HEK293 (cell line): ENCODE measurements at regions not wholly inside any gene's neighbourhood (a gene's known extent, or its start where the extent isn't known, plus 50 kb on each side); places are given as distances from the start of the nearest gene placed in this dataset.

Experiments used
- CTCF ChIA-PET: fragments of 350-600 bp; formaldehyde crosslinking; extraction: SDS; loops from one replicate; lab custom pipeline; 2021; ENCODE audit warnings: antibody characterized with exemption; lab: Yijun Ruan, JAX
- POLR2A ChIA-PET: fragments of 300-600 bp; formaldehyde crosslinking; extraction: SDS; loops from one replicate; lab custom pipeline; 2020; ENCODE audit warnings: antibody characterized with exemption, inconsistent platforms; lab: Yijun Ruan, JAX
- H3K27ac ChIP-seq: fragments of 200-500 bp; sonication (Bioruptor generic); 2 replicates; pipeline ENCODE4 v1.5.1; 2014; ENCODE audit warnings: low read depth, low read length, control low read depth, inconsistent platforms; ENCODE audit errors: extremely low read depth
- H3K36me3 ChIP-seq, 2 experiments: fragments of 200-500 bp in 1 of 2; sonication (Bioruptor generic) in 1 of 2; 1 replicate in 1 of 2; 2 replicates in 1 of 2; pipeline ENCODE4 v1.5.1; 2014 to 2017; ENCODE audit warnings: inconsistent platforms in 2 of 2, low read length in 2 of 2; ENCODE audit not compliant: control insufficient read depth in 2 of 2, insufficient read depth in 1 of 2
- H3K4me1 ChIP-seq: fragments of 200-500 bp; sonication (Bioruptor generic); 2 replicates; pipeline ENCODE4 v1.5.1; 2014; ENCODE audit warnings: mild to moderate bottlenecking, low read length, inconsistent platforms; ENCODE audit not compliant: control insufficient read depth, insufficient read depth
- H3K4me3 ChIP-seq: 2 replicates; pipeline ENCODE4 v1.5.1; 2011; ENCODE audit warnings: low read depth, mild to moderate bottlenecking, control low read depth, low read length, moderate library complexity
- H3K9me3 ChIP-seq: fragments of 200-500 bp; sonication (Bioruptor generic); 2 replicates; pipeline ENCODE4 v1.5.1; 2014; ENCODE audit warnings: low read depth, low read length, inconsistent platforms; ENCODE audit not compliant: control insufficient read depth, insufficient read depth
- OVOL3 ChIP-seq: fragments of 450-650 bp; formaldehyde crosslinking; IDR thresholded peaks from 2 replicates; pipeline ENCODE4 v1.5.1; 2016; ENCODE audit warnings: missing biosample characterization, missing genetic modification characterization
- PATZ1 ChIP-seq: fragments of 450-650 bp; formaldehyde crosslinking; IDR thresholded peaks from 2 replicates; pipeline ENCODE4 v1.5.1; 2016; ENCODE audit warnings: missing biosample characterization, missing genetic modification characterization
- RBAK ChIP-seq: fragments of 450-650 bp; formaldehyde crosslinking; IDR thresholded peaks from 2 replicates; pipeline ENCODE4 v1.5.1; 2016; ENCODE audit warnings: missing biosample characterization, missing genetic modification characterization
- SETDB1 ChIP-seq: IDR thresholded peaks from one replicate; pipeline ENCODE4 v1.6.1; 2017; ENCODE audit warnings: mild to moderate bottlenecking, low read length, moderate library complexity, mixed read lengths; ENCODE audit not compliant: insufficient read length
- SP2 ChIP-seq: fragments of 450-650 bp; formaldehyde crosslinking; IDR thresholded peaks from 2 replicates; pipeline ENCODE4 v1.5.1; 2016; ENCODE audit warnings: missing biosample characterization, missing genetic modification characterization
- WT1 ChIP-seq: fragments of 450-650 bp; formaldehyde crosslinking; IDR thresholded peaks from 2 replicates; pipeline ENCODE4 v1.5.1; 2016; ENCODE audit warnings: missing biosample characterization, missing genetic modification characterization
- YY1 ChIP-seq: fragments of 450-650 bp; formaldehyde crosslinking; IDR thresholded peaks from 2 replicates; pipeline ENCODE4 v1.5.1; 2018; ENCODE audit warnings: missing biosample characterization, missing genetic modification characterization
- ZBTB20 ChIP-seq: fragments of 450-650 bp; formaldehyde crosslinking; IDR thresholded peaks from 2 replicates; pipeline ENCODE4 v1.5.1; 2016; ENCODE audit warnings: missing biosample characterization, missing genetic modification characterization
- ZBTB49 ChIP-seq: fragments of 450-650 bp; formaldehyde crosslinking; IDR thresholded peaks from 2 replicates; pipeline ENCODE4 v1.5.1; 2016; ENCODE audit warnings: missing biosample characterization, missing genetic modification characterization, low read depth
- ZFP41 ChIP-seq: fragments of 450-650 bp; formaldehyde crosslinking; IDR thresholded peaks from 2 replicates; pipeline ENCODE4 v1.5.1; 2016; ENCODE audit warnings: missing biosample characterization, missing genetic modification characterization, borderline replicate concordance
- ZNF132 ChIP-seq: fragments of 450-650 bp; formaldehyde crosslinking; IDR thresholded peaks from 2 replicates; pipeline ENCODE4 v1.5.1; 2017; ENCODE audit warnings: missing biosample characterization, missing genetic modification characterization, borderline replicate concordance
- ZNF335 ChIP-seq: fragments of 450-650 bp; formaldehyde crosslinking; conservative IDR thresholded peaks from 2 replicates; pipeline ENCODE4 v1.5.1; 2016; ENCODE audit warnings: missing biosample characterization, missing genetic modification characterization
- ZNF423 ChIP-seq: fragments of 450-650 bp; formaldehyde crosslinking; IDR thresholded peaks from 2 replicates; pipeline ENCODE4 v1.5.1; 2016; ENCODE audit warnings: missing biosample characterization, missing genetic modification characterization
- ZNF449 ChIP-seq: fragments of 450-650 bp; formaldehyde crosslinking; IDR thresholded peaks from 2 replicates; pipeline ENCODE4 v1.5.1; 2017; ENCODE audit warnings: missing biosample characterization, mild to moderate bottlenecking, missing genetic modification characterization, moderate library complexity
- ZNF473 ChIP-seq: fragments of 450-650 bp; formaldehyde crosslinking; IDR thresholded peaks from 2 replicates; pipeline ENCODE4 v1.5.1; 2017; ENCODE audit warnings: missing biosample characterization, missing genetic modification characterization
- ZNF521 ChIP-seq: fragments of 450-650 bp; formaldehyde crosslinking; IDR thresholded peaks from 2 replicates; pipeline ENCODE4 v1.5.1; 2017; ENCODE audit warnings: missing biosample characterization, mild to moderate bottlenecking, missing genetic modification characterization
- ZNF548 ChIP-seq: fragments of 450-650 bp; formaldehyde crosslinking; IDR thresholded peaks from 2 replicates; pipeline ENCODE4 v1.5.1; 2016; ENCODE audit warnings: missing biosample characterization, missing genetic modification characterization
- ZNF555 ChIP-seq: fragments of 450-650 bp; formaldehyde crosslinking; conservative IDR thresholded peaks from 2 replicates; pipeline ENCODE4 v1.5.1; 2017; ENCODE audit warnings: missing biosample characterization, mild to moderate bottlenecking, missing genetic modification characterization, inconsistent platforms
- ZNF560 ChIP-seq: fragments of 450-650 bp; formaldehyde crosslinking; IDR thresholded peaks from 2 replicates; pipeline ENCODE4 v1.5.1; 2017; ENCODE audit warnings: missing biosample characterization, missing genetic modification characterization, borderline replicate concordance
- ZNF629 ChIP-seq: fragments of 450-650 bp; formaldehyde crosslinking; IDR thresholded peaks from 2 replicates; pipeline ENCODE4 v1.5.1; 2017; ENCODE audit warnings: missing biosample characterization, missing genetic modification characterization
- ZSCAN23 ChIP-seq: fragments of 450-650 bp; formaldehyde crosslinking; IDR thresholded peaks from 2 replicates; pipeline ENCODE4 v1.5.1; 2016; ENCODE audit warnings: missing biosample characterization, missing genetic modification characterization

GRCh38 chr1:212537610-212538009, 71.0 kb upstream of the ATF3 start:
- Histone ChIP-seq H3K27ac (no peak overlapping the region), H3K9me3 (no peaks in the 10 kb centered on the region), H3K4me3 (no peak overlapping the region), H3K36me3 (no peaks in the 10 kb centered on the region), H3K4me1 (no peaks in the 10 kb centered on the region)
- ChIA-PET POLR2A (no interaction called here), CTCF (interaction anchor here (0.6 to 1.6 kb wide), 2 partner anchors 9 to 60 kb away, joined by 4 to 5 read pairs; no protein-coding TSS in a partner anchor)
- TF ChIP-seq ZNF555 (tag by site-specific recombination) (no peak), SETDB1 (peak; percentile 83), ZSCAN23 (tag by site-specific recombination) (no peak), OVOL3 (tag by site-specific recombination) (no peak), ZNF423 (tag by site-specific recombination) (no peak), WT1 (tag by site-specific recombination) (no peak)

- ChIA-PET POLR2A (no interaction called here), CTCF (interaction anchor here (0.6 to 1.4 kb wide), 2 partner anchors 82 to 429 kb away, joined by 3 to 5 read pairs; no protein-coding TSS in a partner anchor)
- Histone ChIP-seq H3K27ac (no peak overlapping the region), H3K36me3 (no peaks in the 10 kb centered on the region), H3K4me3 (no peak overlapping the region), H3K9me3 (no peaks in the 10 kb centered on the region), H3K4me1 (no peaks in the 10 kb centered on the region)
- TF ChIP-seq ZNF629 (tag by site-specific recombination) (no peak), ZBTB49 (tag by site-specific recombination) (no peak), RBAK (tag by site-specific recombination) (no peak), ZBTB20 (no peak), ZNF560 (tag by site-specific recombination) (no peak), SP2 (tag by site-specific recombination) (no peak), ZNF548 (no peak), ZNF449 (tag by site-specific recombination) (no peak), ZNF473 (tag by site-specific recombination) (no peak), ZNF132 (tag by site-specific recombination) (no peak), YY1 (tag by site-specific recombination) (no peak), ZNF335 (tag by site-specific recombination) (no peak), ZFP41 (no peak), ZNF521 (tag by site-specific recombination) (no peak), PATZ1 (tag by site-specific recombination) (no peak)
Measured at GRCh38 chr1:212539737-212540430, 68.7 kb upstream of the ATF3 start.
